ENCODE measurements at regions not wholly inside any gene's neighbourhood (a gene's known extent, or its start where the extent isn't known, plus 50 kb on each side); places are given as distances from the start of the nearest gene placed in this dataset.
A peak's percentile ranks its signal among the peaks of the same experiment; 100 is the strongest.

- TF ChIP-seq CEBPB (IDR thresholded peaks at IDR 0.05) (no peak), ZBTB7A (IDR thresholded peaks at IDR 0.05; ENCODE audit: low read depth) (no peak), TAF1 (IDR thresholded peaks at IDR 0.05; ENCODE audit: low read depth) (no peak), YY1 (IDR thresholded peaks at IDR 0.05; ENCODE audit: low read depth) (no peak), EP300 (IDR thresholded peaks at IDR 0.05; ENCODE audit: borderline replicate concordance) (no peak), FOXM1 (IDR thresholded peaks at IDR 0.05; ENCODE audit: borderline replicate concordance, low read depth) (no peak), RAD21 (IDR thresholded peaks at IDR 0.05; ENCODE audit: low read depth) (peak; percentile 80), NFIC (IDR thresholded peaks at IDR 0.05) (no peak), TCF12 (IDR thresholded peaks at IDR 0.05; ENCODE audit: low read depth) (no peak), USF1 (IDR thresholded peaks at IDR 0.05) (no peak), EGR1 (IDR thresholded peaks at IDR 0.05) (no peak), CREB1 (IDR thresholded peaks at IDR 0.05; ENCODE audit: low read depth) (no peak)
- TF ChIP-seq, protein P1, sequence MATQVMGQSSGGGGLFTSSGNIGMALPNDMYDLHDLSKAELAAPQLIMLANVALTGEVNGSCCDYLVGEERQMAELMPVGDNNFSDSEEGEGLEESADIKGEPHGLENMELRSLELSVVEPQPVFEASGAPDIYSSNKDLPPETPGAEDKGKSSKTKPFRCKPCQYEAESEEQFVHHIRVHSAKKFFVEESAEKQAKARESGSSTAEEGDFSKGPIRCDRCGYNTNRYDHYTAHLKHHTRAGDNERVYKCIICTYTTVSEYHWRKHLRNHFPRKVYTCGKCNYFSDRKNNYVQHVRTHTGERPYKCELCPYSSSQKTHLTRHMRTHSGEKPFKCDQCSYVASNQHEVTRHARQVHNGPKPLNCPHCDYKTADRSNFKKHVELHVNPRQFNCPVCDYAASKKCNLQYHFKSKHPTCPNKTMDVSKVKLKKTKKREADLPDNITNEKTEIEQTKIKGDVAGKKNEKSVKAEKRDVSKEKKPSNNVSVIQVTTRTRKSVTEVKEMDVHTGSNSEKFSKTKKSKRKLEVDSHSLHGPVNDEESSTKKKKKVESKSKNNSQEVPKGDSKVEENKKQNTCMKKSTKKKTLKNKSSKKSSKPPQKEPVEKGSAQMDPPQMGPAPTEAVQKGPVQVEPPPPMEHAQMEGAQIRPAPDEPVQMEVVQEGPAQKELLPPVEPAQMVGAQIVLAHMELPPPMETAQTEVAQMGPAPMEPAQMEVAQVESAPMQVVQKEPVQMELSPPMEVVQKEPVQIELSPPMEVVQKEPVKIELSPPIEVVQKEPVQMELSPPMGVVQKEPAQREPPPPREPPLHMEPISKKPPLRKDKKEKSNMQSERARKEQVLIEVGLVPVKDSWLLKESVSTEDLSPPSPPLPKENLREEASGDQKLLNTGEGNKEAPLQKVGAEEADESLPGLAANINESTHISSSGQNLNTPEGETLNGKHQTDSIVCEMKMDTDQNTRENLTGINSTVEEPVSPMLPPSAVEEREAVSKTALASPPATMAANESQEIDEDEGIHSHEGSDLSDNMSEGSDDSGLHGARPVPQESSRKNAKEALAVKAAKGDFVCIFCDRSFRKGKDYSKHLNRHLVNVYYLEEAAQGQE (IDR thresholded peaks at IDR 0.05; ENCODE audit: low read depth), result no peak
- TF ChIP-seq, protein P2, sequence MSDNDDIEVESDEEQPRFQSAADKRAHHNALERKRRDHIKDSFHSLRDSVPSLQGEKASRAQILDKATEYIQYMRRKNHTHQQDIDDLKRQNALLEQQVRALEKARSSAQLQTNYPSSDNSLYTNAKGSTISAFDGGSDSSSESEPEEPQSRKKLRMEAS (IDR thresholded peaks at IDR 0.05), result no peak
Measured at GRCh38 chr7:34596887-34597286, 61.1 kb upstream of the NPSR1 start.
